Heart left ventricle (tissue), 16 donors: ENCODE measurements at regions not wholly inside any gene's neighbourhood (a gene's known extent, or its start where the extent isn't known, plus 50 kb on each side); places are given as distances from the start of the nearest gene placed in this dataset.
A peak's percentile ranks its signal among the peaks of the same experiment; 100 is the strongest.

ENCODE experiments used
- ATAC-seq, 4 donors: fragments of 200-7000 bp; cut with Tn5 transposase; one replicate each; pipeline ENCODE4 v1.9.1; 2020 to 2022; ENCODE audit warnings: moderate library complexity in 4 of 4, mild to moderate bottlenecking in 3 of 4, moderate number of reproducible peaks in 1 of 4
- DNase-seq, 5 donors: peaks; one replicate each; pipeline ENCODE4 v3.0.0-alpha.2; 2020
- H3K27ac ChIP-seq, 12 donors: fragments of 200-600 bp; sonication (generic) in 4 of 12; one replicate each; pipeline versions ENCODE4 v1.5.0 to v1.8.0; 2016 to 2022; ENCODE audit warnings: mild to moderate bottlenecking in 2 of 12
- H3K27me3 ChIP-seq, 9 donors: fragments of 200-600 bp; sonication (generic) in 2 of 9; one replicate each; pipeline versions ENCODE4 v1.5.1 to v1.8.0; 2016 to 2022; ENCODE audit warnings: mild to moderate bottlenecking in 3 of 9
- H3K36me3 ChIP-seq, 9 donors: fragments of 200-600 bp; sonication (generic) in 2 of 9; one replicate each; pipeline versions ENCODE4 v1.5.0 to v1.8.0; 2018 to 2022; ENCODE audit warnings: mild to moderate bottlenecking in 2 of 9
- H3K4me1 ChIP-seq, 12 donors: fragments of 200-600 bp; sonication (generic) in 4 of 12; one replicate each; pipeline versions ENCODE4 v1.5.0 to v1.8.0; 2016 to 2022; ENCODE audit warnings: mild to moderate bottlenecking in 3 of 12
- H3K4me3 ChIP-seq, 12 donors: fragments of 200-600 bp; sonication (generic) in 4 of 12; one replicate each; pipeline versions ENCODE4 v1.5.0 to v1.8.0; 2017 to 2022; ENCODE audit warnings: mild to moderate bottlenecking in 9 of 12, moderate library complexity in 4 of 12
- H3K9me3 ChIP-seq, 12 donors: fragments of 200-600 bp; sonication (generic) in 4 of 12; one replicate each; pipeline versions ENCODE4 v1.5.0 to v1.8.0; 2016 to 2022; ENCODE audit warnings: mild to moderate bottlenecking in 1 of 12
- CTCF ChIP-seq, 12 donors: fragments of 200-600 bp; sonication (generic) in 4 of 12; IDR thresholded peaks; one replicate each; pipeline versions ENCODE4 v1.5.0 to v1.8.0; 2018 to 2022; ENCODE audit warnings: antibody characterized with exemption in 12 of 12, mild to moderate bottlenecking in 5 of 12
- POLR2A ChIP-seq, 2 donors: fragments of 450-650 bp; IDR thresholded peaks; one replicate each; pipeline ENCODE4 v1.6.1; 2017; ENCODE audit warnings: antibody characterized with exemption in 2 of 2, mild to moderate bottlenecking in 2 of 2, moderate library complexity in 2 of 2
- WGBS, 4 donors: extraction: QIAGEN DNeasy Blood & Tissue Kit in 2 of 4; methylation state at CpG; one replicate each; pipeline versions ENCODE4 v1.1.5 to v1.1.7; 2013 to 2018; 5-methylcytosine and 5-hydroxymethylcytosine counted together
- intact Hi-C, 10 donors: fragments of 100-400 bp; cut with DNase I; formaldehyde crosslinking; loops; one replicate each; pipeline versions ENCODE4 v1.11.1 to v1.14.2; 2022
- donor health status: ischemic (EF 13 %, LVEDD 7.1; RV severe dilation, severe dysfunction).
- donor health status: healthy with polysubstance abuse.
- donor health status: DM: no; HTN: yes; CAD: no.
- donor health status: DM: no; HTN: no; CAD: no.
- donor health status: ischemic (EF 25% LVEDD 6.9; RV normal size, moderate dysfunction).
- donor health status: ischemic (EF 25% LVEDD 5.7; RV mildly dilated, moderate dysfunction).
- donor health status: healthy.
- donor health status: DM: yes; HTN: yes; CAD: no.
- donor health status: ischemic (EF 35%, LVEDD 5.7; RV mildly dilated, moderate dysfunction).
- donor health status: nonischemic (EF 11% LVEDD 7.7; RV severe dilation, severe dysfunction).
- donor health status: DM: yes; HTN: yes; CAD: no.
- donor health status: PGD.
- donor health status: ischemic (EF 29% LVEDD 5.4; RV normal size, mild dysfunction).
- donor health status: nonischemic (EF 23%, LVEDD 6.1; RV moderate dilation, normal function).

- H3K36me3 ChIP-seq = no peaks in the 10 kb centered on the region
- no peaks in the 10 kb centered on the region for H3K9me3 ChIP-seq
- H3K4me3 ChIP-seq = no peak overlapping the region
- 95 to 98% (median 97%) methylated on average over 1 of the region's 1 CpG for WGBS, 4 donors
- intact Hi-C loops = loop anchor here in 7 of 10 donors (5.0 to 10.0 kb wide), 5 partner anchors 61 to 1091 kb away; no protein-coding TSS in a partner anchor
- H3K27me3 ChIP-seq = peaks cover 0 to 3% (median 0%) of the 10 kb centered on the region in 9 donors
- ATAC-seq (no peak), DNase-seq (no peak)
- TF ChIP-seq CTCF (IDR thresholded peaks at IDR 0.05) = no peak
- TF ChIP-seq POLR2A (IDR thresholded peaks at IDR 0.05) = no peak
- peaks cover 0 to 54% (median 6%) of the 10 kb centered on the region in 12 donors for H3K4me1 ChIP-seq
- peak overlapping the region in 4 of 12 donors; percentile 38 to 59 (median 45) for H3K27ac ChIP-seq
These were observed 1032.4 kb downstream of the MCTP2 start for GRCh38 chr15:95263751-95264150.

GRCh38 chr15:95265419-95265997, 1034.1 kb downstream of the MCTP2 start:
- ATAC-seq (no peak), DNase-seq (no peak)
- Histone ChIP-seq H3K36me3 (no peaks in the 10 kb centered on the region), H3K27ac (peak overlapping the region in 7 of 12 donors; percentile 7 to 69 (median 35)), H3K9me3 (no peaks in the 10 kb centered on the region), H3K4me1 (peaks cover 0 to 40% (median 0%) of the 10 kb centered on the region in 12 donors), H3K27me3 (peaks cover 0 to 3% (median 0%) of the 10 kb centered on the region in 9 donors), H3K4me3 (no peak overlapping the region)
- 75 to 83% (median 80%) methylated on average over 3 of the region's 3 CpGs for WGBS, 4 donors
- no peak for TF ChIP-seq CTCF (IDR thresholded peaks at IDR 0.05)
- no peak for TF ChIP-seq POLR2A (IDR thresholded peaks at IDR 0.05)
- intact Hi-C loops = loop anchor here in 2 of 10 donors (10.0 kb wide), 3 partner anchors 59 to 1089 kb away; no protein-coding TSS in a partner anchor

DNA sequence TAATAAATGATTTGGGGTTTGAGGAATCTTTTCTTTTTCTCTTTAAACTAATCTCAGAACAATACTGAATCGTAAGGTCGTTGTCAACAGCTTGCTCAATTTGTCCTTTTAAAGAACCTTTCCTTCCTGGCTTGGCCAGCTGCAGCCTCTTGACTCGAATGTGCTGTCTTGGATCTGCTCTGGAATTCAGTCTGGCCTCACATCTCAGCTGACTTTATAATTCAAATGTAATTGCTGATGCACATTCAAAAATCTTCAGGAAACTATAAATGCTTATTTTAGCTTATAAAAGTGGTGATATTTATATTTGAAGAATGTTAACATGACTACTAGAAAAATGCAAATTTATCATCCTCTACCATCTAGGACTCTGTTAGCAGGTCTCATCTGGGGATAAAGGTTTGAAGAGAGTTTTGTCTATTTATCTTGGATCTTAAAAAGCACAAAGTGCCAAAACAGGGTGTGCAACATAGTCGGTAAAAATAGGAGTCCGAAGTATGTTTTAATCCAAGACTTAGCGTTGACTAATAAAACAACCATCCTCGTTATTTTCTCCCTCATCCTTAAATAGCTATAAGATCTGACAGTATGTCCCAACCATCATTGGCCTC, 1035.2 kb downstream of the MCTP2 start:
- DNase-seq (peak in 1 of 5 donors; percentile 26), ATAC-seq (peak in 2 of 4 donors; percentile 45 to 67)
- Histone ChIP-seq H3K27me3 (peaks cover 0 to 3% (median 0%) of the 10 kb centered on the region in 9 donors), H3K9me3 (no peaks in the 10 kb centered on the region), H3K4me1 (peaks cover 0 to 37% (median 0%) of the 10 kb centered on the region in 12 donors), H3K27ac (peak overlapping the region in 10 of 12 donors; percentile 6 to 69 (median 35)), H3K4me3 (no peak overlapping the region), H3K36me3 (no peaks in the 10 kb centered on the region)
- 41 to 56% (median 52%) methylated on average over 7 of the region's 7 CpGs for WGBS, 4 donors
- no peak for TF ChIP-seq POLR2A (IDR thresholded peaks at IDR 0.05)
- no peak for TF ChIP-seq CTCF (IDR thresholded peaks at IDR 0.05)
- intact Hi-C loops = loop anchor here in 2 of 10 donors (10.0 kb wide), 3 partner anchors 58 to 1088 kb away; no protein-coding TSS in a partner anchor

DNA sequence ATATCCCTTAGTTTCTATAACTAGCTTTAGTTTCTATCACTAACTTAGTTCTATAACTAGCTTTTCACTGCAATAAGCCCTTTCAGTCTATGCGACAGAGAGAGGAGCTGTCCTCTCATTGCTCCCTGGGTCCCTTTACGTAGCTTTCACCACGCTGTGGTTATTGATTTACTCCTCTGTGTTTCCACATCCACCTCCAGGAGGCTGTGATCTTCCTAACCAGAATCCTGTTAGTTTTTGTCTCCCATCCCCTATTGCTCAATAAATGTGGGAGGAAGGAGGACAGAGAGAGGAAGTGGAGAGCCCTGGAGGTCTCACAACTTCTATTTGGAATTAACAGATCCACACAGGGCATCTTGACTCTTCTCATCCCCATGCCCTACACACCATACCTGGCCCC, 1036.1 kb downstream of the MCTP2 start:
- TF ChIP-seq POLR2A (IDR thresholded peaks at IDR 0.05) (no peak), CTCF (IDR thresholded peaks at IDR 0.05) (no peak)
- ATAC-seq = no peak
- 89 to 96% (median 93%) methylated on average over 3 of the region's 3 CpGs for WGBS, 4 donors
- intact Hi-C loops = loop anchor here in 2 of 10 donors (10.0 kb wide), 3 partner anchors 57 to 1087 kb away; no protein-coding TSS in a partner anchor
- Histone ChIP-seq H3K27ac (peak overlapping the region in 10 of 12 donors; percentile 6 to 68 (median 29)), H3K36me3 (no peaks in the 10 kb centered on the region), H3K4me1 (peaks cover 0 to 27% (median 0%) of the 10 kb centered on the region in 12 donors), H3K9me3 (no peaks in the 10 kb centered on the region), H3K27me3 (peaks cover 0 to 3% (median 0%) of the 10 kb centered on the region in 9 donors), H3K4me3 (no peak overlapping the region)
- no peak for DNase-seq
